ENCODE measurements at regions not wholly inside any gene's neighbourhood (a gene's known extent, or its start where the extent isn't known, plus 50 kb on each side); places are given as distances from the start of the nearest gene placed in this dataset.

- no peak for TF ChIP-seq CTCF (IDR thresholded peaks at IDR 0.05; ENCODE audit: partially characterized antibody, unreplicated experiment)
- H3K4me1 Mint-ChIP-seq (ENCODE audit: low read depth, unreplicated experiment), result peaks cover 24% of the 10 kb centered on the region
- H3K27ac Mint-ChIP-seq (ENCODE audit: unreplicated experiment), result peak overlapping the region; percentile 82
- H3K9me3 Mint-ChIP-seq (ENCODE audit: unreplicated experiment), result peaks cover 2% of the 10 kb centered on the region
- no peak overlapping the region for H3K4me3 Mint-ChIP-seq (ENCODE audit: unreplicated experiment)
- H3K36me3 Mint-ChIP-seq (ENCODE audit: unreplicated experiment), result no peaks in the 10 kb centered on the region
- DNase-seq, result no peak
- no peaks in the 10 kb centered on the region for H3K27me3 Mint-ChIP-seq (ENCODE audit: unreplicated experiment)
These were observed 456.5 kb upstream of the SOX11 start for GRCh38 chr2:5235701-5236100.

GRCh38 chr2:5236249-5236648 is 455.9 kb upstream of the SOX11 start:
- H3K27ac Mint-ChIP-seq (ENCODE audit: unreplicated experiment), result peak overlapping the region; percentile 82
- no peaks in the 10 kb centered on the region for H3K36me3 Mint-ChIP-seq (ENCODE audit: unreplicated experiment)
- TF ChIP-seq CTCF (IDR thresholded peaks at IDR 0.05; ENCODE audit: partially characterized antibody, unreplicated experiment), result no peak

GRCh38 chr2:5242751-5243150 is 449.4 kb upstream of the SOX11 start:
- Mint-ChIP-seq H3K9me3 (ENCODE audit: unreplicated experiment) (no peaks in the 10 kb centered on the region), H3K27ac (ENCODE audit: unreplicated experiment) (peak overlapping the region; percentile 9), H3K4me3 (ENCODE audit: unreplicated experiment) (no peak overlapping the region), H3K36me3 (ENCODE audit: unreplicated experiment) (no peaks in the 10 kb centered on the region), H3K27me3 (ENCODE audit: unreplicated experiment) (no peaks in the 10 kb centered on the region), H3K4me1 (ENCODE audit: low read depth, unreplicated experiment) (peaks cover 28% of the 10 kb centered on the region)
- no peak for DNase-seq
- no peak for TF ChIP-seq CTCF (IDR thresholded peaks at IDR 0.05; ENCODE audit: partially characterized antibody, unreplicated experiment)

More at GRCh38 chr2:5236249-5236648, 455.9 kb upstream of the SOX11 start:
- Mint-ChIP-seq H3K9me3 (ENCODE audit: unreplicated experiment) (peaks cover 1% of the 10 kb centered on the region), H3K4me3 (ENCODE audit: unreplicated experiment) (no peak overlapping the region), H3K4me1 (ENCODE audit: low read depth, unreplicated experiment) (peaks cover 21% of the 10 kb centered on the region), H3K27me3 (ENCODE audit: unreplicated experiment) (no peaks in the 10 kb centered on the region)
- DNase-seq, result no peak

GRCh38 chr2:5250482-5250881 is 441.7 kb upstream of the SOX11 start:
- Mint-ChIP-seq H3K27me3 (ENCODE audit: unreplicated experiment) (no peaks in the 10 kb centered on the region), H3K4me1 (ENCODE audit: low read depth, unreplicated experiment) (peaks cover 26% of the 10 kb centered on the region), H3K4me3 (ENCODE audit: unreplicated experiment) (no peak overlapping the region), H3K36me3 (ENCODE audit: unreplicated experiment) (peaks cover 11% of the 10 kb centered on the region), H3K27ac (ENCODE audit: unreplicated experiment) (peak overlapping the region; percentile 52), H3K9me3 (ENCODE audit: unreplicated experiment) (peaks cover 6% of the 10 kb centered on the region)
- TF ChIP-seq CTCF (IDR thresholded peaks at IDR 0.05; ENCODE audit: partially characterized antibody, unreplicated experiment), result no peak
- DNase-seq, result peak; percentile 42

GRCh38 chr2:5253263-5253662 is 438.9 kb upstream of the SOX11 start:
- H3K27me3 Mint-ChIP-seq (ENCODE audit: unreplicated experiment), result peaks cover 2% of the 10 kb centered on the region
- peaks cover 19% of the 10 kb centered on the region for H3K4me1 Mint-ChIP-seq (ENCODE audit: low read depth, unreplicated experiment)
- H3K27ac Mint-ChIP-seq (ENCODE audit: unreplicated experiment), result peak overlapping the region; percentile 13
- no peak for DNase-seq
- H3K36me3 Mint-ChIP-seq (ENCODE audit: unreplicated experiment), result peaks cover 11% of the 10 kb centered on the region
- H3K9me3 Mint-ChIP-seq (ENCODE audit: unreplicated experiment), result peaks cover 8% of the 10 kb centered on the region
- TF ChIP-seq CTCF (IDR thresholded peaks at IDR 0.05; ENCODE audit: partially characterized antibody, unreplicated experiment), result no peak
- H3K4me3 Mint-ChIP-seq (ENCODE audit: unreplicated experiment), result no peak overlapping the region
